HG03439 (cell line): ENCODE measurements at regions not wholly inside any gene's neighbourhood (a gene's known extent, or its start where the extent isn't known, plus 50 kb on each side); places are given as distances from the start of the nearest gene placed in this dataset.

ENCODE experiments used
- ATAC-seq: cut with Tn5 transposase; IDR thresholded peaks from one replicate; pipeline ENCODE4 v1.9.1; 2021; ENCODE audit warnings: mild to moderate bottlenecking, moderate library complexity; ENCODE audit not compliant: unreplicated experiment

DNA sequence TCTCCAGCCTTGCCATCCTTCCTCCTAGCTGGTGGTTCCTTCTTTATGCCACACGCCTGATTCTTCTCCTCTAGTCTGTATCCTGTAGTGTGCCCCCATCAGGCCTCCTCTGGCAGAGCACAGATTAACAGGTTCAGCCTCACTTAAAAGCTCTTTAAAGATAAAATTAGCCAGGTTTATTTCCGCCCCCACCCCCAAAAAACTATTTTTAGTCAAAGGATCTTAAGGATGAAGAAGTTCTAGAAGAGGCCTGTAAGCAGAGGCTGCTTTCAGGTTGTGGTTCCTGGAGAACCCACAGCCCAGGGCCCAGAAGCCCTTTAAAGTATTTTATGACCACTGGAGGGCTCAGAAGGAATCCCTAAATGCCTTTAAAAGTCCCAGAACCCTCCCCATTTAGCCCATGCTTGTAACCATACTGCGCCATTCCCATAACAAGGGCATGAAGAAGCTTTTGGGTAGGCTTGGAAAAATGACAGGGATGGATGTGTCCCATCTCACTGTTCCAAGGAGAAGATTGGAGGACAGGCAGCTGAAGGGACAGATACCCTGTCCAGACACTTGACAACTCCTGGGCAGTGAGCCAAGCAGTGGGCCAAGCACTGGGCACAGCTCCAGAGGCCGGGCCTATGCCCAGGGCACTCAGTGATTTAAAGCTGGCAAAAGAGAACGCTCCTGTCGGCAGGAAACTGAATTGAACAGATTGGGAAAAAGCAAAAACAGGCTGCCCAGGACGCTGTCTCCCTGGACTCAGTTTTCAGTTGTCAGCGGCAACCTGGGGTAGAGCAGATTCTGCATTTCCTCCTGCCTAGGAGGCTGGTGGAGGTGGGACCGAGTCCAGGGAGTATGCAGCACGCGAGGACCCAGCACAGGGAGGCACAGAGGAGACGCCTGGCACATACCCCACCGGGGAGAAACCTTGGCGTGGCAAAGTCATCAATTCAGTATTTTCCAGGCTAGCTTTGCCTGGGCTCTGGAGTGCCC lies 106.3 kb upstream of the SSBP2 start:
- no peak for ATAC-seq

DNA sequence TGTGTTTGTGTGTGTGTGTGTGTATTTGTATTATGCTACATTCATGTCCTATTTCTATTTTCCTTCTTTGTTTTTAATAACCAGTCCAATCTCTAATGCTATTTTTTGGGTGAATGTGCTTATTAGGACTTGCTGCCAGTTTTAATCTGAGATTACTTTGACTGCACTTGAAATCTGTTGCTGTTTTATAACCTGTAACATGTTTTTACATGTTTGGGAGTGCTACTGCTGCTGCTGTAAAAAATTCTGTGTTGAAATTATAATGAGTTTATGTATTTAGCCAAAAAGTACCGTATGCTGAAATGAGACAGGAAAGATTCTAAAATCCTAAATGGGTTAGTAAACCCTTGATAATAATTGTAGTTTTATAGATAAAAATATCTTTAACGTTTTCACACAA lies 104.7 kb upstream of the SSBP2 start:
- ATAC-seq: no peak

DNA sequence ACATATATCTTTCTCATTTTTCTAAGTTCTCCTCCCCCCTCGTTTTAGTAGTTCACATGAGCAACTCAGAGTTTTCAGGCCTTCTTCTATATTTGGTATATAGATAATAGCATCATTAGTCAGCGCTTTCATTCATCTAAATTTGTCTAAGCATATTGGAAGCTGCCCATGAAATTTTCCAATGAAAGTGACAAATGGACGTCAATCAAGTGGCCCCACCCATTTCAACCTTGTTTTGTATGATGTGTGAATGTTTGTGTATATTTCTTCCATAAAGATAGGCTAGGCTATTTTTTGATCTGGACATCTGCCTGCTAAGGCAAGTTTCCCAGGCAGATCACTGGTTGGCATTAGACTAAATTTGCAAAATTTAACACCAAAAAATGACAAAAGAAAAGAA lies 104.0 kb upstream of the SSBP2 start:
- ATAC-seq: no peak

DNA sequence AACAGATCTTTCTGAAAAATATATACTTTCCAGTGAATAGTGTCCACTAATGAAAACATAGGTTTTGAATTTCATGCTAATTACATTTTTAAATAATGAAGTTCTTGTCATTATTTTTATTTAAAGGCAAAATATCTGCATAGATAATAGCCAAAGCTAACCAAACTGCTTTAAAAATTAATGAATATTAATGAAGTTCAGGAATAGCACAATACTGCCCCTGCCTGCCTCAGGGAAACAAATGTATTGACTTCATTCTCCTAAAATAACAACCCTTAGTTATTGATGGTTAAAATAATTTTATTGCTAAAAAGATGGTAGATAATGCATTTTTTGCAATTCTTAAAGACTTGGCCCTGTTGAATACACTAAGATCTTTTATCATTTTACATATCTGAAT lies 103.6 kb upstream of the SSBP2 start:
- no peak for ATAC-seq

DNA sequence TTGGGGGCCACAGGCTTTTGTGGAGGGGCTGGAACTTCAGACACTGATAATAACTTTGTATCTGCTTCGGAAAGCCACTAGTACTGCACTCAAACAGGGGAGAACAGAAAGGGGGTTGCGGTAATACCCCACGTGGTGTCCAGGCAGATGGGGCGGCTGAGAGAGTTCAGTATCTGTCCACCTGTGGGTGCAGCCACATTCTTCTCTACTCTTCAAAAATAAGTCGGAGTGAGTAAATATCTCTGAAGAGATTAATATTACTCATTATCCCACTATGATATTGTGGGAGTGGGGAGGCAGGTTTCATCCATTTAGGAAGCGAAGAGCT lies 102.1 kb upstream of the SSBP2 start:
- ATAC-seq: no peak

DNA sequence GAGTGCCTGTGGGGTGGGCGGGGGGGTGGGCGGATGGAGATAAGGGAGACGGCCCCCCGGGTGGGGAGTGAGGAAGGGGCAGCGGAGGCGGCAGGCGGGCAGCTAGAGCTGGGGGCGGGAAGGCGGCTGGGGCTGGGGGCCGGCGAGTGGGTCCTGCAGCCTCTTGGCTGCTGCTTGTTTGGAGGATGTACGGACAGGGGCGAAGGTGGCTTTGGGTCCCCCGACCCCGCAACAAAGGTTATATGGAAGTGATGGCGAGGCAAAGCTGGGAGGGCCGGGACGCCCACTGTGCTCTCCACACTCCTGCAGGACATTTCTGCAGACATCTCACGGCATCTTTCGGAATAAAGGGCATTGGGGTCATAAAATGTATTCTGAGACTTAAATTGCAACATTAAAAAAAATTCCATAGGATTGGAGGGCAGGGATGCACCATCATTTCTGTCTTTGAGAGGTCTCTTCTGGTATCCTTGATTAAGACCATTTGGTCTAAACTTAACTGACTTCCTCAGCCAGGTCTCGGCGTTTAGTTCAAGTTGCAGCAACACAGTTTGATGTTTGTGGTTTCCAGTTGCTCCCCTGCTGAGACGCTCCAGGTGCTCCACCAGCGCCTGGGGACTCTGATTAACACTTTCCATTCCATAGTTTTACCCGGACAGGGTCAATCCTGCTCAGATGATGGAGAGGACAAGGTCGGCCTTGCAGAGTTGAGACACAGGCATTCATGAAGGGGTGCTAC lies 101.6 kb upstream of the SSBP2 start:
- no peak for ATAC-seq

DNA sequence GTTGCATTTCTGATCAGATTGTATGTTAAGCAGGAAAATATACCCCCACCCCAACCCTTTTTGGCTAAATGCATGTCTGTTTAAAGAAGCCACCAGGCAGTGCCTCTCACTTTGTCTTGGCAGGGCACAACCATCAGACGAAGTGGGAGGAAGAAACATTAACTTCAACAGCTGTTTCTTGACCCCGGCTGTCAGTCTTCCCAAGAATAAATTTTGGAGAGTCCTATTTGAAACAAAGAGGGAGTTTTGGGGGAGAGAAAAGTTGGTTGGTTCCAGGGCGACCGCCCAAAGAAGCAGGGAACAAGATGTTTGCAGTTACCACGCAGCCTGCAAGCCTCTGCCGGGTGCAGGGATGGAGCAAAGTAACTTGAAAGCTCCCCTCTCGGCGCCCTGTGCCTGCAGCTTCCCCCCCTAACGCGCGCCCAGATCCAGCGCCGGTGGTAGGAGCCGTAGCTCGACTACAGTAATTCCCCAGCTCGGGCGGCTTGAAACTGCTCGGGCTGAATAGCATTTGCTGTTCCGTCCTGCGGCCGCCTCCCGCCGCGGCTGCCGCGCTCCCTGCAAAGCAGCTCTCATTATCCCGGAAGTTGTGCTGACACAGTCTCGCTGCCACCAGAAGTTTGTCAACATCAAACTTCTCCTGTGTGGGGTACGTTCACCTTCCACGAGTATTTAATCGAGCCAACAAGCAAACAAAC lies 100.7 kb upstream of the SSBP2 start:
- peak; percentile 94 for ATAC-seq

DNA sequence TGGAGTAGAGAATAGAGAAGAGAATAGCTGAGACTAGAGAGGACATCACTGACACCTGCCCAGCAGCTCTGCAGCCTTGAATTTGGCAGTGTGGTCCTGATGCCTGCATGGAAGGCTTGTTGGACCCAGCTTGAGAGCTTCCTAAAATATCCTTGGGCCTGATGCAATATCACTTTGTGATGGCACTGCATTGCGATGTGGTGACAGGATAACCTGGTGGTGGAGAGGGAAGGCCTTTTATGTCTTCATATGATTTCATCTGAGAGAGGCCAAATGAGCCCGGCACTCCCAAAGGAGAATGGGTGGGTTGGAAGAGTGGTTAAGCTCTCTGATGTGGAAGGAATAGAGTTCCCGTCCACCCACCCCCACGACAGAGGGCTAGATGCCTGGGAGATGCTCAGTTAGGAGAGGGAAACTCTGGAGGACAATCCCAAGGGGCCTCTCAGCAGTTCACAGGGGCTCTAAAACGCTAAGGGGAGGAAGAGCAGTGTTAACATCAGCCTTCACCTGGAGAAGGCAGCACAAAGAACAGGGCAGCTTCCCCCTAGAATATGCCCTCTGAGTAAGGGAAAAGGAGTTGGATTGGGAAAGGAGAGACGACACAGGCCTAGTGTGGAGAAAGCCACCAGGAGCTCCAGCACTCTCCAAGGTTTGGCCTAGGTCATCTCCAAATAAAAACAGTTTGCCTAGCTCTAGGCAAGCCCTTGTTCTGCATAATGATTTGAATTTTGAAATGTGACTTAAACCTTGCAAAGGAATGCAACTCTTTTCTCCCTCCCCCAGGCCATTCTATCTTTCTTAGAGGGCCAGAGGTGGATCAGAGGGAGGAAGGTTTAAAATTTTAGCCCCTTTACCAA lies 99.8 kb upstream of the SSBP2 start:
- no peak for ATAC-seq

DNA sequence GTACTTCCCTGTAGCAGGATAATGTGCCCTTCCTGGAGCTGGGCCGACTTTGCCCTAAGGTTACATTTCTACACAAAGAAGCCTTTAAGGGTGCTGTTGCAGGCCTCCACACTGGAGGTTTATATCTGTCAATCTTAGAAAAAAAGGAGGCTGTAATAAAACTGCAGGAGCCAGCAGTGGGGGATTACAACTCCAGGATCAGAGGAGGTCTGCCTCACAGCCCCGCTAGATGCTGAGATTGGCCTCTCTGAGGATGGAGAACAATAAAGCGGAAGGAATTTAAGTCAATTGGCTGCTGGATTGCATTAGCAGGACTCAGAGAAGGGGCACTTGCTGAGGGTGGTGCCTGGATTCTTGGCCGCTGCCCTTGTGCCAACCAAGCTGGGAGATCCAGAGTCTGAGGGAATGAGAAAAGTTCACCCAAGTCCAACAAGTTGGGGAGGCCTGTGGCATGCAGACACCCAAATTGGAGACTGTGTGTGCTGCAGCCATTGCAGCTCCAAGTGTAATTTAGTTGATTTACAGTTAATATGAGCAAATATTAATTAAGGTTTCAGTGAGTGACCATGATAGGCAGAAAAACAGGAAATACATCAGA lies 99.0 kb upstream of the SSBP2 start:
- ATAC-seq: no peak

DNA sequence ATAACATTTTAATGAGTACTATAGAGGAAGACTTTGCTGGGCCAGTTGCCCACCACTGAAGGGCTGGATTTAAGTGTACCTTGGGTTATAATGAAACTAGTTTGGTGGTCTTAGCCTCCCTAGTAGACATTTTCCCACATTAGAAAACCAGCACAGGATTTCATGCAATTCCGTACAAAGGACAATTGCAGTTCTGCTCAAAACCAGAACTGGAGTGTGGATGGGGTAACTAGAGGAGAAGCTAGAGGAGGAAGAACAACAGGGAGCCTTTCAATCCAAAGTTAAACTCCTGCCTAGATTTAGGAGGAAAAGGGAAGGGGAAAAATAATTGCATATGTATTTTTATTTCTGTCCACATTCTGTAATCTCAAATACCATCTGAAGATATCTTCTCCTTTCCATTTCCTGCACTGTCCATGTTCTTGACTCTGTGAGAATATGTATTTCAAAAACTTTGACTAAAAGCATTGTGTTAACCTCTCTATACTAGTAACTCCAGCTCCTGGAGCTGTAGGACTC lies 97.5 kb upstream of the SSBP2 start:
- ATAC-seq: no peak

DNA sequence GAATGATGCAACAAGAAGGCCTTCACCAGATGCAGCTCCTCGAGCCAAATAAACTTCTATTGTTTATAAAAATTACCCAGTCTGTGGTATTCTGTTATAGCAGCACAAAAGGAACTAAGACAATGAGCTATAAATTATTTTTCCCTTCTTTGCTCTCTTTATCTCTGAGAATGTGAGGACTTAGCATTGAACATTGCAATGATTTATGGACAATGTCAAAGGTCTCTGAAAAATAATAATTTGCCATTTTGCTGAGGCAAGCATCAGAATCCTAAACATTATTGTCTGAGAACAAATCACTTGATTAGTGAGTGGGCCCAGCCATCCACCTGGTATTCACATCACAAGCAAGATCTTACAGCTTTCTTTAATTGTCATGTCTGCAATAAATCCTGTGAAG lies 95.4 kb upstream of the SSBP2 start:
- ATAC-seq: no peak

DNA sequence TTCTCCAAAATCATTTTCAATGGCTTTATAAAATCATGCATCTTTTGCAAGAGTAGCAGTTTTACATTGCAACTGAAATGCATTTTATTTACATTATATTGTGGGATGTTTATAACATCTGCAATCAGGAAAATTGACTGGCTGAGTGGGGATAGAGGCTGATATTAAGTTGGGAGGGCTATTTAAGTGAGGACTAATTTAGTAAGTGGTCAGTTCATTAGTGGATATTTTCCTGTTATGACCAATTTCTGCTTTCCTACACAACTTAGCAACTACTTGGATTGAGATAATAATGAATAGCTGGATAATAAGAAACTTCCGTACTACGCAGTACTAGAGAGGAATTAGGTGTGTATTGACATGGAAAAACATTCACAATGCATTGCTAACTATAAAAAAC lies 92.9 kb upstream of the SSBP2 start:
- ATAC-seq: no peak

DNA sequence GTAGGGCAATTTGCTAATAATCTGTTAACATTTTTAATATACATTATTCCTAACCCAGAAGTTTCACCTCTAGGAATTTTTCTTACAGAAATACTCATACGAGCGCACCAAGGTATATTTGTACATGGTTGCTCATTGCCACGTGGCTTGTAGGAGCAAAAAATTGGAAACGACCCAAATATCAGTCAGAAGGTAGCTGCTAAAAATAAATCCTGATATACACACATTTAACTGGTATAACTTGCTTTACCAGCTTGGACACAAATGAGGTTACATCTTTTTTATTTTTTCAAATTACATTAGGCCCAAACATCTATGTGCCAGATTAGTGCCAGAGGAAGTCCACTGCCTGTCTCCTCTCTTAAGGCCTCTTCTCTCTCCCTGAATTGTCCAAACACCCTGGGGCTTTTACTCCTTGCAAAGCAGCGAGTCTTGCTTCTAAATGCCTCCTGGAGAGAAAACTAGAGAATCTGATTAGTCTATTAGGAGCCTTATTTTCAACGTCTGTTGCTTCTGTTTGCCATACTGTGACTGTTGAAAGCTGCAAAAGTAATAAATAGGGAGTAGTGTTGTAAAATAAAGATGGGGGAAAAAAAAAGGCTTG lies 92.0 kb upstream of the SSBP2 start:
- no peak for ATAC-seq

DNA sequence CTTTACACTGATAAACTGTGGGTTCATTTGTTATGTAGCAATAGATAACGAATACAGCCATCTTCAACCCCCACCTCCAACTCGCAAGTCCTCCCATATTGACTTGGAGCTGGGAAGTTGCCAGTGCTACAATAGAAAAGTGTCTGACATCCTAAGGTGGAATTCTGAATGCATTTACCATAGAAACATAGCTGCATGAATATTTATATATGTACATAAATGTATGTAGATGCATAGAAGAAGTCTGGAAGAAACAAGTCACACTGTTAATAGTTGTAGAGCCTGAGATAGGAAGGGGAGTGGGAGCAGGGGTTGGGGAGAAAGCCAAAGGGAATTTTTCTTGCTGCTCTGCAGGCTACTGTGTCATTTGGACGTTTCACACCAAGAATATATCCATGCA lies 88.1 kb upstream of the SSBP2 start:
- no peak for ATAC-seq

DNA sequence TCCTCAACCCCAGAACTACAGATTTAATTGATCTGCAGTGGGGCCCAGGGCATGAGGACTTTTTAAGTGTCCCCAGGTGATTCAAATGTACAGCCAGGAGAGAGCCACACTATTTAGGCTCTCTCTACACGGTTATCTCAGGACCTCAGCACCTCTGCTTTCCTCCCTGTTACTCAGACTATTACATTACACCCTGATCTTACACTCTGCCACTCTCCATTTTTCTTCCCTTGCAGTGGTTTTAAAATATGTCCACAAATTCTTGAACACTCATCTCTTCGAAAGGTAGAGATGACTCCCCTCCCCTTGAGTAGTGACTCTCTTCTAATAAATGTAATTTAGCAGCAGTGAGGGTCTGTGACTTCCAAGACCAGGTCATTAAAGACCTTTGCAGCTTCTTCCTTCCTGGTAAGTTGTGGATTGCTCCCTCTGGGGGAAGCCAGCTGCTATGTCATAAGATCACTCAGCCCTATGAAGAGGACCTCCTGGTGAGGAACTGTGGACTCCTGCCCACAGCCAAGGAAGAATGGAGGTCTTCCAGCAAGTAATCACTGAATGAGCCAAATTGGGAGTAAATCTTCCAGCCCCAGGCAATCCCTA lies 87.5 kb upstream of the SSBP2 start:
- peak; percentile 67 for ATAC-seq

DNA sequence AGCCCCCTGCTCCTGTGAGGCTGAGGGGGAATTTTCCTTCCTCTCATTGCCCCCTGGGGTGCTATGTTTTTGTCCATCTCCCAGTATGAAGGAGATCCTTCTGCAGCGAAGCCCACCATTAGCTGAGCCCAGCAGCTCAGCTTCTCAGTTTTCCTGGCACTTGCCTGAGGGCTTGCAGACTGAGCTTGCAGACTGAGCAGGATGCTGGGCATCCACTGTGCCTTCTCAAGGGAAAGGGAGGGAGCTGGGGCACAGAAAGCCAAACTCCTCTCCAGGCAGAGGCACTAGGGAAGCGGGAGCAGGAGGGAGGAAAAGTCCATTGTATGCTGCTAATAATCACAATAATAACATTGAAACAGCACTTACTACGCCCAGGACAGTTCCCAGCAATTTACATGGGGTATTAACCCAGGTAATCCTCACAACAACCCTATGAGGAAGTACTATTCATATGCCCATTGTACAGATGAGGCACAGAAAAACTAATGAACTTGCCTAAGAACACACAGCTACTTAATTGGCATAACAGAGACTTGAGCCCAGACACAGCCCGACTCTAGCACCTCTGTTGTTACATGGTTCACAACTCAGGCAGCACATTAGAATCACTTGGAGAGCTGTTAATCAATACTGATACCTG lies 86.9 kb upstream of the SSBP2 start:
- no peak for ATAC-seq

DNA sequence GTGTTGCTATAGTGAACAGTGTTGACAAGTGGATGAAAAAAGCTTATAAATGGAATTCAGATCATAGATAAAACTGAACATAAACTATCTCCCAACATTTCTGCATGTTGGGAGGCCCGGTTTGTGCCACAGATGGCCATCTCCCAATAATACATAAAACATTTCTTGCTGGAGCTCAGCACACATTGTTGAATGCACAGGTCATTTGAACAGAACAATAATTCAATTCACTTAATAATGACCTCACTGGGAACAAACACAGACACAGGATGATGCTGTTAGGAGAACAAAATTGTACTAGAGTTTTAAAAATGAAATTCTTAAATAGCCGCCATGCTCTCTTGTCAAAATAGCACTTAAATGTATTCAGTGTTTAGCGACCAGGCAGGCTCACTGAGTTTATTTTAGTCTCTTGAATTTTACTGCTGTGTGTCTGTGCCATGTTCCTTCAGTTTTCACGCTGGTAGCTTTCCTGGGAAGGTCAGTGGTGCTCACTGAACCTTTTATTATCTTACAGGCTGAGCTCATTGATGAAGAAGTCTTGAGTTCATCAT lies 85.0 kb upstream of the SSBP2 start:
- no peak for ATAC-seq

DNA sequence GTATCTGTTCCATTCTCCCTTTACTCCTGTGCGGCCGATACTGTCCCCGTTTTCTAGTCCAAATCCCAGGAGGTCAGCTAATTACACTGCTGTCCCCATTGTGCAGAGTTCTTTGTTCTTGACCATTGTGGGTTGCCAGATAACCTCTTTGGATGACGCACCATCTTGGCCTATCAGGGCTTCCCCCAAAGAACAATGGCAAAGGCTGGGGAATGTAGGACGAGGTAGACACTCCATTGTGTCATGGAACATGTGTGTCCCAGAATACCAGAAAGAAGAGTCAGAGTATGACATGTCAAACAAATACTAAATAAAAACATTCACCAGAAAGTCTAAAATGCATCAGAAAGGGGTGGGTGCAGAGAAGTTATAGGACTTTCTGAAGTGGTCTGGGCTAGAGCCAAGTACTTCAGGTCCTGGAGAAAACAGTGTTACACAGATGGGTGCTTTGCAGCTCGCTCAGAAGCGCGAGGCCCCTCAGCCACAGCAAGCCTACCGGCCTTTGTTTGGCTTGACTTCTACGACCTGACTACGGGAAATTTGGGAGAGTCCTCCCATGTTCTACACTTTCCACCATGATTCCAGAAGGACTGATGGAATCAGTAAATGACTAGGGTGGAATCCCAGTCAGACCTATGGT lies 83.2 kb upstream of the SSBP2 start:
- no peak for ATAC-seq
